Renal pelvis (tissue), 1 donor: ENCODE measurements at regions not wholly inside any gene's neighbourhood (a gene's known extent, or its start where the extent isn't known, plus 50 kb on each side); places are given as distances from the start of the nearest gene placed in this dataset.
"Not testable (repeated sequence)": the region's sequence is repeated elsewhere in the genome, so short reads cannot be mapped to it uniquely, and the experiment has no call there.

ENCODE experiments used
- DNase-seq: peaks from one replicate; pipeline ENCODE4 v3.0.0-alpha.2; 2013

GRCh38 chr6:169101036-169101805 is 152.4 kb downstream of the THBS2 start:
- DNase-seq: no peak

DNA sequence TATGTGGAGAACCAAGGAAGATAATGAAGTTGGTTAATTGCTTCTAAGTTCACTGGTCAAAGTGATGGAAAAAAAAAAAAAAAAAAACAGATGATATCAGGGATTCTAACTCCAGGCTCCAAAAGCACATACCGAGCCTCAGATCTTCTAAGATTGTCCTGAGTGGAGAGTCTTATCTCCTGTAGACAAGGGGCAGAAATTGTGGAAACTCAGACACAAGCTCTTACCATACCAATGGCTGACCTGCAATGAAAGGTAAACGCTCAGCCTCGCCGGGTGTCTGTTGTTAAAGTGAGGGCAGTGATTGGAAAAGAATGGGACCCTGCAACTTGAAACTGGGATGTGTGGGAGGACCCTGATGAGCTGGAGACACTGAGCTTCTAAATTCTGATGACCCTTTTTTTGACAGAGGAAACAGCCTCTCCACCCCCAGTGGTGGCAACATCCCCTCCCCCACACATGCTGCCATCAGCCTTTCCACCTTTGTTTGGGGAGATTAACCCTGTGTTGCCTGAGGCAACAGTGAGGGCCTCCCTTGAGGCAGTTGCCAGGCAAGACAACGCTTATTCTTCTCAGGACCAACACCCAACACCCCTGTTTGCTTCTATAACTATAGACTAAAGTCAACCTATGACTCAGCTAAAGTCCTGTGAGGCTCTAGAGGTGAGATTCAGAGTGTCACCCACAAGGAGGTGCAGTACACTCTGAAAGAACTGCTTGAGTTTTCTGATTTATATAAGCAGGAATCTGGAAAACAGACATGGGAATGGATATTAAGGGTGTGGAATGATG is 154.0 kb downstream of the THBS2 start:
- DNase-seq: no peak

GRCh38 chr6:169098651-169099050 is 155.0 kb downstream of the THBS2 start:
- DNase-seq: not testable (repeated sequence)

DNA sequence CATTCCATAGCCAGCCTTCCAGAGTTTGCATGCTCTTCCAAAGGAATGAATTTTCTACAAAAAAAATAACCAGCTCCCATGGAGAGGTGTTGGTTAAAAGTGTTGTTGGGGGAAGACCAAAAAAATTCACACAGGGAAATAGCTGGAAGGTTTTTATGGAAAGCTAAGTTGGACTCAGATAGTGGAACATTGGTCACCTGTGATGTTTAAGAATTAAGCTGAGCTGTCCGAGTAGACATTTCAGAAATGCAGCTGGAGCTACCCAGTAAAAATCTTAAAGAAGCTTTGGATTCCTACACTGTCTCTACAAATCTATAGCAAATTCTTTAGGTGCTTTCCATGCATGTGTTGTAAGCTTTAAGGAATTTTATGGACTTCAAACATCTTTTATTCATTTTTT is 155.5 kb downstream of the THBS2 start:
- DNase-seq: no peak

DNA sequence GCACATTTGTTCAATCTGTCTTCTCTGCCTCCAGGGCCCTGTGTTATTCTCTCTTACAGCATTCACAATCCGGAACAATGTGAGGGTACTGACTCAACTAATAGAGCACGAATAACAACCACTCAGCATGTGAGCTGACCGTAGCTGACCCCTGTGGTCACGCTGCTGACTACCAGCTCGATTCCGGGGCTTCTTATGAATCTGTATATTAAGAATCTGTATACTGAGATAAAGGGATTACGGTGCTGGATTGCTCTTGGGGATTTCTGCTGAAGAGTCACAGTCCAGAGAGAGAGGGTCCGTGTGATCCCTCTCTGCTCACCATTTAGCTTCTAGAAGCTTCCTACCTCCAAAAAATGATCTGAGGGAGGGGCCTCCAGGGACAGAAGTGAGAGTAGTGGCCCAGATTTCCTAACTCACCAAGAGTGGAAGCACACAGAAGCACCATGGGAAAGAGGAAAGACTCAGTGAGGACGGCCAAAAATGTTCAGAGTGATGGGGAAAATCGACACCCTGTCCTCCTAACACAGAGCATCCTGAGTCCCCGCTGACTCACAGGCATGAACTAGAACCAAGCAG is 156.2 kb downstream of the THBS2 start:
- no peak for DNase-seq

DNA sequence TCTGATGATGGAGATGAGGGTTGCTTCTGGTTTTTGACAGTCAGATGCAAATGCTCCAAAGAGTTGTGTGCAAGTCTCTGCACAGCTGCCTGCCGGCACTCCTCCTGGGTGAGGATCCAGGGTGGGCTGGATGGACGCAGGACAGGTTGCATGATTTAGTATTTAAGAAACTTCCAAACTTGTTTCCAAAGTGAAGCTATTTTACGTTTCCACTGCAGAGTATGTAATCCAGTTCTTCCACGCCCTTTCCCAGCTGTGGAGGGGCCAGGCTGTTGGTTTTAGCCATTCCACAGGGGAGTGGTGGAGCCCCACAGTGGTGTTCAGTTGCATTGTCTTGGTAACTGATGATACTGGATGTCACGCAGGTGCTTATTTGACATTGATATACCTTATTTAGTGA is 157.3 kb downstream of the THBS2 start:
- no peak for DNase-seq

- no peak for DNase-seq
Measured at GRCh38 chr6:169095153-169095552, 158.5 kb downstream of the THBS2 start.

- no peak for DNase-seq
Measured at GRCh38 chr6:169094552-169094950, 159.1 kb downstream of the THBS2 start.

DNA sequence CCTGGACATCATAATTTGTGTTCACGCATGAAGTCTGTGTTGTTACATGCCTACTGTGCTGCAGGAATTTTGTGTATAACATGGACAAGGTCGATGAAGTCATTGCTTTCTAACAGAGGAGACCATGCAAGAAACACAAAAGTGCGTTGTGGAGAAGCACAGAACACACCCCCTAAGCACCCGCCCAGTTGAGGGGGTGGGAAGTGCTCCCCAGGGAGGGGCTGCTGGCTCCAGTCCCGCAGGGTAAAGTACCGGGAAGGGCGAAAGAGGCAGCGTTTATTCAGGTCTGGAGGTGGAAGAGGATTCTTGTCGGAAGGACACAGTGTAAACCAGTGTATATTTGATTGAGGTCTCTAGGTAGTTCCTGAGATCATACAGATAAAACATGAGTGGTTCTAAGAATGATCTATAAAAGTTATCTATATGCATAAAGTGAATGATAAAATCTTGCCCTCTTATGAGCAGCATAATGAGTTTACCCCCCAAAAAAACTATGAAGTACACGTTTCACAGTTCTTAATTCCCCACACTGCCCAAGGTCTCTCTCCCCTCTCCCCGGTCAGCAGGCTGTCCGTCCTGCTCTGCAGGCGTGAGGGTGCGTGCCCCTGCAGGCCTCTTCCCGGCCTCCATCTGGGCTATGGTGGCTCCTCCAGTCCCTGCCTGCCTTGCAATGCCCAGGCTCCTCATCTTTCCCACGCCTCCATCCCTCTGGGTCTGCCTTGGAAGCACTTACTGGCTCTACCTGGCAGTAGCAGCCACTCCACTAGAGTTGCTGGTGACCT is 159.7 kb downstream of the THBS2 start:
- no peak for DNase-seq

DNA sequence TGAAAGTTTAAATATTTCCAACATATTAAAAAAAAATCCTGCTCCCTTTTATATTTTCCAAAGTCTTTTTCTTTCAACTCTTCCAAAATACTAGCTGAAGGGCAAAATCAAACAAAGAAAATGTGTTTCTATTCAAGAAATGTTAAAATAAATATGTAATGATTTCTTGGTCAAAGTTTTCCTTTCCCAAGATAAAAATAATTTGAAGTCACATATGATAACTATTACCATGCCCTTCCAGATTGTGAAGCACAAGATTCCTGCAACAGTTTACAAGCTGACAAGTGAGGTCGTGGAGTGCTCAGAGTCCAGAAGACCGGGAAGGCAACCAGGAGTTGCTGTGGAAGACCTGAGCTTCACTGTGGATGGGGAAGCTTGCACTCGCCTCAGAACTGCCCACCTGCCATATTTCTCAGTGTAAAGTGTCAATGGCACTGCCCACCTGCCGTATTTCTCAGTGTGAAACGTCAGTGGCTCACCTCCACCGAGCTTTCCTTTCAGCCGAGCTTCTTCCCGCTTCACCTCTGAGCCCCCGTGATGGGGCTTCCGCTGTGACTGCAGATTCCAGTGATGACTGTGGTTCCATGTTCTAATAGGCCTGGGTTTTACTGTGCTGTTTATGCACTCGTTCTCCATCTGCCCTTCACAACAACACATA is 160.5 kb downstream of the THBS2 start:
- DNase-seq: no peak

DNA sequence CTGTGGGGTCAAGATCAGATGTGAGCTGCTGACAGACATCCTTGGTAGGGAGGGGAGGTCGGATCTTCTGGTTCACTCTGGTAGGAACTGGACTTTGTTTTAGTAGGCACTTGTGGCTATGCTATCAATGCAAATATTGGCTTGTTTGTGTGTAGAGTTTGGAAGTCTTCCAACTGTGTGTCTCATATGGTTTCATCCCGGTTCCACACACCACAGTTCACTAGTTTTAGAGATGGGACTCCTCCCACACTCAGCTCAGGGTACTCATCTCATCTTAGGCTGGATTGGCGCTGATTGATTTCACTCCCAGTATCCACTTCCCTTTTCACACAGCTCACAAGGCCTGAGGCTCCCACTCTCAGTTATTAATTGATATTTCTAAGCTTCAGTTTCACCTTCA is 161.3 kb downstream of the THBS2 start:
- no peak for DNase-seq

- not testable (repeated sequence) for DNase-seq
Measured at GRCh38 chr6:169090514-169091127, 163.0 kb downstream of the THBS2 start.

DNA sequence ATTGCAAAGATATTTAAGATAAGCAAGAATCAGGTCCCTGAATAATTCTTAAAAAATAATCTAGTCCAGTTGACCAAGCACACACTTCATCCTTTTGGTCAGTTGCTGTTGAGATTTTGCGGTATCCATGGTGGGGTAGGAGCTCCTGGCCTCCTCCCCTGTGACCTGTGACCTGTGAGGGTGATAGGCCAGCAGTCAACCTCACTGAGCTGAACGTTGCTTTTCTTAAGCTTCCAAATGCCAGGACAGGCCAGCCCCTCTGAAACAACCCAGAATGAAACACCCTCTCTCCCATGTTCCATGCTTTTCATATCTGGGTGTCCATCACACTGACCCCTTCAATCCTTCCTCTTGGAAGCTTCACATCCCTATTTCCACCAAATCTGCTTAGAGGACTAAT is 164.9 kb downstream of the THBS2 start:
- no peak for DNase-seq

- no peak for DNase-seq
Measured at GRCh38 chr6:169087443-169088041, 166.1 kb downstream of the THBS2 start.

DNA sequence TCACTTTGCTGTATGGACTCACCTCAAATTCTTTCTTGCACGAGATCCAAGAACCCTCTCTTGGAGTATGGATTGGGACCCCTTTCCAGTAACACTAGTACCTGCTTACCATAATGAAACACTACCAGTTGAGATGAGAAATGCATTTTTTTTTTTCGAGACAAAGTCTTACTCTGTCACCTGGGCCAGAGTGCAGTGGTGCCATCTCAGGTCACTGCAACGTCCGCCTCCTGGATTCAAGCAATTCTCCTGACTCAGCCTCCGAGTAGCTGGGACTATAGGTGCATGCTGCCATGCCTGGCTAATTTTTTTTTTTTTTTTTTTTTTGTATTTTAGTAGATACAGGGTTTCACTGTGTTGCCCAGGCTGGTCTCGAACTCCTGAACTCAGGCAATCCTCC is 167.0 kb downstream of the THBS2 start:
- DNase-seq: not testable (repeated sequence)

- no peak for DNase-seq
Measured at GRCh38 chr6:169086020-169086419, 167.6 kb downstream of the THBS2 start.

DNA sequence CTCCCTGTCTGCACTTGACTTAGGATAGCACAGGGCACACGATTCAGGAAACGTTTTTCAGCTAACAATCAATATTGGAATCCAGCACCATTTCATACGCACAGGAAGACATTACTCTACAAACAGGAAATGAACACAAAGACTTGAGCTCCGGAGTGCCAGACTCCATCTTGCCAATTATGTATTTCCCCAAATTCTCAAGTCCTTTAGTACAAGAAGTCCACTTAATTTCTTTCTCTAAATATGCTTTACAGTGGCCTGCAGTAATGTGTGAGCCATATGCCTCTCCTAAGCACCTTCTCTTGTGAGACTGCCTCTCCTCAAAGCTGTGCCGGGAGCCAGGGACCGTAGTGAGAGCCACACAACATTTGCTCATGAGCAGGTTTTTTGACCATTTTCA is 168.2 kb downstream of the THBS2 start:
- no peak for DNase-seq

GRCh38 chr6:169084557-169084956 is 169.1 kb downstream of the THBS2 start:
- DNase-seq: not testable (repeated sequence)

DNA sequence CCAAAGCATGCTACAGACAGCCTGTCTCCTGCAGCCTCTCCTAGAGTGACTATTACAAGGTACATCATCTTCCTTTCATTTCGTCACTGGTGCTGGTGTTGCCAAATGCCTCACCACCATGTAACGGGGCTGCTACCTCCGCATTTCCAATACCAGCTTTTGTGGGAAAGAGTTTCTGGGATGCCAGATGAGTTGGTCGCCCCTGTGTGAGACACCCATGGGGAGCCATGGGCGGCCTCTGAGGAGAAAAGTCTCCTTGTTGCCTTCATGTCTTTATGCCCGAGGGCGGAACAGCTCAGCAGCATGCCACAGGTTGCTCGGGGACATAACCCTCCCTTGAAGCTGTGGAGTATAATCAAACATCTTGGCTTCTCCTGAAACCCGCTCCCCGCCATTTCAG is 169.6 kb downstream of the THBS2 start:
- no peak for DNase-seq

GRCh38 chr6:169083508-169083874 is 170.2 kb downstream of the THBS2 start:
- DNase-seq: no peak
